Psoas muscle (tissue), 7 donors: ENCODE measurements at regions not wholly inside any gene's neighbourhood (a gene's known extent, or its start where the extent isn't known, plus 50 kb on each side); places are given as distances from the start of the nearest gene placed in this dataset.

Experiments
- ATAC-seq, 4 donors: fragments of 200-7000 bp; cut with Tn5 transposase; one replicate each; pipeline ENCODE4 v1.9.1; 2020; ENCODE audit warnings: moderate library complexity in 3 of 4, mild to moderate bottlenecking in 2 of 4
- DNase-seq, 2 donors: peaks; one replicate each; pipeline ENCODE4 v3.0.0-alpha.2; 2020
- H3K27ac ChIP-seq: fragments of 200-600 bp; one replicate; pipeline ENCODE4 v1.8.0; 2022
- H3K27me3 ChIP-seq, 3 donors: fragments of 200-600 bp in 1 of 3; one replicate each; pipeline versions ENCODE4 v1.6.1 to v1.8.0; 2013 to 2022; ENCODE audit warnings: low read length in 2 of 3, mild to moderate bottlenecking in 2 of 3, moderate library complexity in 1 of 3; ENCODE audit not compliant: insufficient read depth in 3 of 3
- H3K36me3 ChIP-seq, 2 donors: fragments of 200-600 bp in 1 of 2; one replicate each; pipeline versions ENCODE4 v1.6.1 to v1.8.0; 2013 to 2022; ENCODE audit warnings: low read depth in 1 of 2, mild to moderate bottlenecking in 1 of 2, moderate library complexity in 1 of 2; ENCODE audit not compliant: insufficient read depth in 1 of 2
- H3K4me1 ChIP-seq: fragments of 200-600 bp; one replicate; pipeline ENCODE4 v1.8.0; 2022
- H3K4me3 ChIP-seq: fragments of 200-600 bp; one replicate; pipeline ENCODE4 v1.8.0; 2022; ENCODE audit warnings: mild to moderate bottlenecking
- H3K9me3 ChIP-seq: fragments of 200-600 bp; one replicate; pipeline ENCODE4 v1.8.0; 2022
- CTCF ChIP-seq: fragments of 200-600 bp; IDR thresholded peaks from one replicate; pipeline ENCODE4 v1.8.0; 2022; ENCODE audit warnings: antibody characterized with exemption
- WGBS, 3 donors: extraction: QIAGEN DNeasy Blood & Tissue Kit; methylation state at CpG; one replicate each; pipeline versions ENCODE4 v1.1.6 to v1.1.7; 2013; 5-methylcytosine and 5-hydroxymethylcytosine counted together
- intact Hi-C, 2 donors: fragments of 100-400 bp; cut with DNase I; formaldehyde crosslinking; loops; one replicate each; pipeline versions ENCODE4 v1.11.0 to v1.14.2; 2022
- donor health status: healthy with polysubstance abuse.
- donor health status: DM: no; HTN: no; CAD: no; lungs with moderate emphysema.
- donor health status: Bipolar disorder and iron deficiency.
- donor health status: healthy.
- donor health status: DM: yes; HTN: yes; CAD: no.
- donor health status: DM: no; HTN: no; CAD: no.
- donor health status: DM: yes; HTN: yes; CAD: no.

- DNase-seq = no peak
- 52 to 67% (median 59%) methylated on average over 9 of the region's 9 CpGs for WGBS, 3 donors
- Histone ChIP-seq H3K9me3 (no peaks in the 10 kb centered on the region), H3K4me1 (no peaks in the 10 kb centered on the region), H3K36me3 (no peaks in the 10 kb centered on the region), H3K27ac (no peak overlapping the region), H3K4me3 (no peak overlapping the region), H3K27me3 (peaks cover 0 to 15% (median 2%) of the 10 kb centered on the region in 3 donors)
- no peak for ATAC-seq
- intact Hi-C loops = no loop called here
- TF ChIP-seq CTCF = no peak
Observed at GRCh38 chr19:30240904-30241695, 131.1 kb upstream of the ZNF536 start.

GRCh38 chr19:30244533-30244932 is 127.7 kb upstream of the ZNF536 start:
- DNase-seq = no peak
- no peak overlapping the region for H3K4me3 ChIP-seq
- H3K36me3 ChIP-seq = no peaks in the 10 kb centered on the region
- no peak for TF ChIP-seq CTCF
- WGBS, 3 donors = 77 to 83% (median 82%) methylated on average over 4 of the region's 4 CpGs
- H3K9me3 ChIP-seq = no peaks in the 10 kb centered on the region
- no peak overlapping the region for H3K27ac ChIP-seq
- H3K4me1 ChIP-seq = no peaks in the 10 kb centered on the region
- no peak for ATAC-seq
- H3K27me3 ChIP-seq = peaks cover 0 to 2% (median 0%) of the 10 kb centered on the region in 3 donors
- intact Hi-C loops = no loop called here

GRCh38 chr19:30245401-30246039 is 126.7 kb upstream of the ZNF536 start:
- no peaks in the 10 kb centered on the region for H3K36me3 ChIP-seq
- TF ChIP-seq CTCF = no peak
- no peak overlapping the region for H3K27ac ChIP-seq
- H3K4me1 ChIP-seq = no peaks in the 10 kb centered on the region
- intact Hi-C loops = no loop called here
- H3K4me3 ChIP-seq = no peak overlapping the region
- H3K27me3 ChIP-seq = no peaks in the 10 kb centered on the region
- DNase-seq = no peak
- WGBS, 3 donors = 80 to 82% (median 81%) methylated on average over 17 of the region's 17 CpGs
- no peak for ATAC-seq
- no peaks in the 10 kb centered on the region for H3K9me3 ChIP-seq

GRCh38 chr19:30249911-30250310 is 122.3 kb upstream of the ZNF536 start:
- no peak for ATAC-seq
- Histone ChIP-seq H3K27ac (no peak overlapping the region), H3K9me3 (no peaks in the 10 kb centered on the region), H3K4me1 (no peaks in the 10 kb centered on the region), H3K27me3 (peaks cover 0 to 23% (median 2%) of the 10 kb centered on the region in 3 donors), H3K4me3 (no peak overlapping the region), H3K36me3 (no peaks in the 10 kb centered on the region)
- DNase-seq = no peak
- no peak for TF ChIP-seq CTCF
- intact Hi-C loops = no loop called here
- 76 to 81% (median 77%) methylated on average over 4 of the region's 4 CpGs for WGBS, 3 donors
